NCI-H2171 (cell line): ENCODE measurements at regions not wholly inside any gene's neighbourhood (a gene's known extent, or its start where the extent isn't known, plus 50 kb on each side); places are given as distances from the start of the nearest gene placed in this dataset.
"Not testable (repeated sequence)": the region's sequence is repeated elsewhere in the genome, so short reads cannot be mapped to it uniquely, and the experiment has no call there.

ENCODE experiments used
- DNase-seq: peaks from one replicate; lab custom pipeline; 2025; lab: John Stamatoyannopoulos, UW

- DNase-seq = no peak
These were observed 194.4 kb downstream of the IZUMO3 start for GRCh38 chr9:24351258-24351657.

DNA sequence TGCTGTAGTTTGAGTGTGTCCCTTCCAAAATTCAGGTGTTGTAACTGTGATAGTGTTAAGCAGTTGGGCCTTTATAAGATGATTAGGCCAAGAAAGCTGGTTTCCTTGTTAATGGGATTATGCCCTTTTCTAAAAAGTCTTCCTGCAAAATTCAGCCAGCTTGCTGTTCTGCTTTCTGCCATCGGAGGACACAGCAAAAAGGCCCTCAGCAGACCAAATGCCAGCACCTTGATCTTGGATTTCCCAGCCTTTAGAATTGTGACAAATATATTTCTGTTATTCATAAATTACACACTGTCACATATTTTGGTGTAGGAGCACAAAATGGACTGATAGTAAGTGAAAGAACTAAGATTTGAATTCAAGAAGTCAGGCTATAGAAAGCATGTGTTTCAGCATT is 203.2 kb downstream of the IZUMO3 start:
- no peak for DNase-seq

DNA sequence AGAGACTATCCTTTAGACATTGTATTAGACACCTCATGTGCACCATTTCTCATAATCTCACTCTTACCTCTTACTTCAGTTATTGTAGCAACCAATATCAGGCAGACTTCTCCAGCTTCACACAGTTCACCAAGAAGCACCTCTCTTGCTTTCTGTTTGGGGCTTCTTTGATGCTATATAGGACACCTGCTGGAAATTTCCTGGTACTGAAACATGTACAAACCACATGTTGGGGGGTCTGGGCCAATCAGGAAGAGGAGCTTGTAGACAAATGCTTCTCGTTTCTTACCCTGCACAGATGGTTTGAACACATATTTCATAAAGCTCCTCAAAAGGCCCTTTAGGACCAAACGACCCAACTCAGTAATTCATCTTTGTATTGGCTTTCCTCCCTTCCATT is 212.1 kb downstream of the IZUMO3 start:
- no peak for DNase-seq

DNA sequence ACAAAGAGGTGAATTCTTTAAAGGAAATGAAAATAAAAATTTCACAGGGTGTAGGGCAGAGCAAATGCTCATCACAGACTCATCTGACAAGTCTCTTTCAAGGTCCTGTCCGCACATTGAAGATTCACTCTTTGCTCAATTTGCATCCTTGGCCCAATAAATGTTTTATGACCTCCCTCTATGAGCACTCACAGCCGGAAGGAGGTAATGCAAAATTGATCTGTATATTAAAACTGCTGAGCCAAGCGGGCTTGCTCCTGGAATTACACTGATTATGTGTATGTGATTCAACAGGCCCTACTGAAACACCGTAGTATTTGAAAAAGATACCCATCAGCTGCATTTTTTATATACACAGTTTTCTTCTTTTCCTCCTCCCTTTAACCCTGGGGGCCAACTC is 246.8 kb downstream of the IZUMO3 start:
- no peak for DNase-seq

DNA sequence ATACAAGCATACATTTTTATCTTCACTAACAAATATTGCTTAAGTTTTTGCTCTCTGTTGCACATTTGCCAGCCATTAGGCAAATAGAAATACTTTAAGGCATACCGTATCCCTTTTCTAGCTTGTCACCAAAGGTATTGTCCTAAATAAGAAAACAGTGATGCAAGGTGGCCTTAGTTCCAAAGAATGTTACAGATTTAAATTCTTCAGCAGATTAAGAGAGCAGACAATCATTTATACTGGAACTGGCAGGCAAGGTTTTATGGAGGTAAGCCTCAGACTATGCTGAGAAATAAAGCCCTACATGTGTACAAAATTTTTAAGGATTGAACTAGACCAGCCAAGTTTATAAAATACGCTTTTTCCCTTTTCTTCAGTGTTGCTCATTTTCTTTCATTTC is 247.8 kb downstream of the IZUMO3 start:
- DNase-seq = no peak

DNA sequence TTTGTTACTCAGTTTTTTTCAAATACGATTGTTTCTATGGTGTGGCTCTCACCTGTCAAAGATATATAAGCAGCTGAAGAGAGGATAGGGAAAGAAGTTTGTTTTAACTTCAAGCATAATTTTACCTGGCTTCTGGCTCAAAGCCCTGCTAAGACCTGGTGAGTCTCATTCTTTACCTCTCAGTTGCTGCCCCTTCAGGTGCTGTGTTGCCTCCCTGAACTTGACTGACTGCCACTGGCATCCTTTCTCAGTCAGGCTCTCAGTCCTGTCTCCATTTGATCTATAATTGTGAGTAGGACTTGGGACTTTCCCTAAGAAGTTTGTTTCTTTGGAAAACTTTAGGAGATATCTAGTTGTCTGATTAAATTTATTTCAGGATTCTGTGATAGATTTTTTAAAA is 249.6 kb downstream of the IZUMO3 start:
- DNase-seq = no peak

DNA sequence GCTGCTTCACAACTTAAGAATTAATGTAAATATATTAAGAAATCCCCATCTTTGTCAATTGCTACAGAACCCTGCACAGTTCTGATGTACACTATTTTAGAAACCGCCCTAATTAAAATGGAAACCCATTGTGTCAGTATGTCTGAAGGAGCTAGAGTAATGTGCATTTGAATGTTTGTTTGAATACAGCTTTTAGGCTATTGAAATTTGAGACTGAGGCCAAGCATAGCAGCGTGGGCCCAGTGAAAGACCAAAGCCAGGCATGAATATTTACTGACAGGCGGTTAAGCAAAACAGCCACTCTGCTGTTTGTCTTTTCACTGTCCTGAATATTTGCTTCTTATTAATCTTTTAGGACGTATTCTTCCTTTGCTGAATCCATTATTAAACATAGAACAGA is 252.3 kb downstream of the IZUMO3 start:
- DNase-seq = no peak

- DNase-seq = no peak
These were observed 258.9 kb downstream of the IZUMO3 start for GRCh38 chr9:24286761-24287160.

GRCh38 chr9:24258626-24259025 is 287.1 kb downstream of the IZUMO3 start:
- no peak for DNase-seq

GRCh38 chr9:24257726-24258125 is 288.0 kb downstream of the IZUMO3 start:
- no peak for DNase-seq

- peak; percentile 5 for DNase-seq
These were observed 299.7 kb downstream of the IZUMO3 start for GRCh38 chr9:24245988-24246387.

DNA sequence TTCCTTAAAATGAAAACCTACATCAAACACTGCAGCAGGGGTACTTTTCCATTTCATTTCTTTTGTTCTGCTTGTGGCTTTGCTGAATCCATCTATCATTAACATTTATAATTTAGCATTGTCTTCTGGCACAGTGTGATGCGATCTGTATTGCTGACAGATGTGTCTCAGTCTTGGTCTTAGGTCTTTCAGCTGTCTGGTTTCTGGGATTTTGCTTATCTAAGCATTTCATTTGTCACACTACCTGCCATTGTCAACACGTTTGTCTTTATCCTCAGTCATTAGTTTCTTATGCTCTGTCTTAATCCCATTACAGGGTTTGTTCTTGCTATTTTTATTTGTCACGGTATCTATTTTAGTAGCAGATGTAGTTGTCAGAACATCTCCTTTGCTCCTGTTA is 303.1 kb downstream of the IZUMO3 start:
- no peak for DNase-seq

GRCh38 chr9:24218656-24219055 is 327.0 kb downstream of the IZUMO3 start:
- DNase-seq = no peak

GRCh38 chr9:24210641-24211040 is 335.1 kb downstream of the IZUMO3 start:
- DNase-seq = no peak

GRCh38 chr9:24189986-24190385 is 355.7 kb downstream of the IZUMO3 start:
- DNase-seq = no peak

GRCh38 chr9:24180572-24180971 is 354.5 kb upstream of the ELAVL2 start:
- DNase-seq = not testable (repeated sequence)

- DNase-seq = no peak
These were observed 318.8 kb upstream of the ELAVL2 start for GRCh38 chr9:24144796-24145195.

GRCh38 chr9:24135072-24135471 is 309.0 kb upstream of the ELAVL2 start:
- not testable (repeated sequence) for DNase-seq

GRCh38 chr9:24132244-24132643 is 306.2 kb upstream of the ELAVL2 start:
- no peak for DNase-seq

GRCh38 chr9:24127519-24127918 is 301.5 kb upstream of the ELAVL2 start:
- no peak for DNase-seq

DNA sequence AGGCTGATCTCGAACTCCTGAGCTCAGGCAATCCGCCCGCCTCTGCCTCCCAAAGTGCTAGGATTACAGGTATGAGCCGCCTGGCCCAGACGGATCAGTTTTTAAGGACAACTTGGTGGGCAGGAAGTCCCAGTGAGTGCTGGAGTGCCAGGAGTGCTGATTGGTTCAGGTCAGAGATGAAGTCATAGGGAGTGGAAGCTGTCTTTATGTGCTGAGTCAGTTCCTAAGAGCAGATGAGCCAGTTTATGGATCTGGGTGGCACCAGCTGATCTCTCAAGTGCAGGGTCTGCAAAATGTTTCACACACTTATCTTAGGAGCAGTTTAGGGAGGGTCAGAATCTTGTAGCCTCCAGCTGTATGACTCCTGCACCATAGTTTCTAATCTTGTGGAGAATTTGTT is 292.1 kb upstream of the ELAVL2 start:
- DNase-seq = no peak

DNA sequence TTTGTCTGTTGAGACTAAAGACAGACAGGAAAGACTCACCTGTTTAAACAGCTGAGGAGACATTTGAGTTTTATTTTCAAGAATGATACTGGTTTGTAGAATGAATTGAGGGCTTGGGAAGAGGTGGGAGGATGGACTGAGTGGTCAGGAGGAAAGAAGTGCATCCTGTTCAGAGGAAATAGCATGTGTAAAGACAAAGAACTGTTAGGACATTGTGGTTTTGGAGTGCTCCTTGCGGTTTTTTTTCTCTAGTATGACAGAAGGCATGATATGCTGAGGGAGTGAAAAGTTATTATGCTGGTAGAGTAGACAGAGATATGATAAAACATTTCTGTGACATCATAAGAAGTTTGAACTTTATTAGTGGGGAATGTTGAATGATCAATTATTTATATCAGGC is 270.7 kb upstream of the ELAVL2 start:
- DNase-seq = no peak

DNA sequence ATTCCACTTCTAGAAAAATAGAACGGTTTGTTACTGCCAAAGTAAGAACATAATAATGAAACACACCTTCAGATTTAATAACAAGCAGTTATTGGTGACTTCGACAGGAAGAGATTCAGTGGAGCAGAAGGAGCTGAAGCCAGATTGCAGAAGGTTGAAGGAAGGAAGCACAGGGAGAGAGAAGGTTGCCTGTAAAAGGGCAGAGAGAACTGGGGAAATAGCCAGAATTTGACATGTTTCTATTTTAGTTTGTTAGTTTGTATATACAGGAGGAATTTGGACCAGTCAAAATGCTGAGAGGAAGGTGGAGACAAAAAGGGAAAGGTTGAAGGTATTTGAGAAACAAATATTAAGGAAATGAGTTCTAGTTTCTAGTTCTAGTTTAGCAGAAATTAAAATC is 269.2 kb upstream of the ELAVL2 start:
- DNase-seq = no peak

DNA sequence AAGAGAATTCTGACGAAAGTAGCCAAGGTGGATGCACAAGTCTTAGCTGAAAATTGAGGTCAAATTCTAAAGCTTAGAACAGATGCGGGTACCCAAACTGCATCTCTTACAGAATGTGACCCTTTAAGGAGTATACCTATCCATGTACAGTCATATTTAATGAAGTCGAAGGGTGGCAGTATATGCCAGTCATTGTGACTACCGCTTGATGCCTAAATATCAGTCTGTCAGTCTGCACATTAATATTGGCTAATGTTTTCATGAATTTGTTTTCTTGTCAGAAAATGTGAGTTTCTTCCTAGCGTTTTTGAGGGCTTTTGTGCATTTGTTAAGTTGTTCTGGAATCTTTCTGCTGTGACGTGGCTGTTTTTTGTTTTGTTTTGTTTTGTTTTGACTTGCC is 264.5 kb upstream of the ELAVL2 start:
- DNase-seq = no peak

DNA sequence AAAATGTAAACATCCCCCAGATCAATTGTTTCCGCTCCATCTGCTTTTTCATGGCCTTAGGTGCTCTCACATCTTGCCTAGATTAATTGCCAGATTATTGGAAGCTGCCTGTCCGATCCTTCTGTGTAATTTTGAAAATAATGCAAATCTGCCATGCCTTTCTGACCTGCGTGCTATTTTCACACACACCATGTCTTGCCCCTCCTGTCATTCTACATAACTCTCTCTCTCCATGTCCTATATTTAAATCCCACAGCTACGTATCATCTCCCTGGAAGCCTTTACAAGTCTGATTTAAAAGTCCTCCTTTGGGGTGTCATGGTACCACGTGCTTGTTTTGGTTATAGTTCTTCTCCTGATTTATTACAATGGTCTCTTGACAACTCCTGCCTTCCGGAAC is 247.6 kb upstream of the ELAVL2 start:
- DNase-seq = no peak
